DND-41 (cell line): ENCODE measurements at regions not wholly inside any gene's neighbourhood (a gene's known extent, or its start where the extent isn't known, plus 50 kb on each side); places are given as distances from the start of the nearest gene placed in this dataset.

Experiments used
- EZH2 ChIP-seq: IDR thresholded peaks from 3 replicates; pipeline ENCODE4 v1.6.1; 2012; ENCODE audit warnings: borderline replicate concordance, low read depth, mild to moderate bottlenecking, moderate library complexity, low read length, inconsistent platforms; ENCODE audit not compliant: severe bottlenecking
- TF ChIP-seq, protein P1 (sequence below): IDR thresholded peaks from 2 replicates; pipeline ENCODE4 v1.5.1; 2012; ENCODE audit warnings: borderline replicate concordance, low read length, moderate library complexity, mild to moderate bottlenecking; ENCODE audit not compliant: poor library complexity, severe bottlenecking; ENCODE audit errors: extremely low read depth

DNA sequence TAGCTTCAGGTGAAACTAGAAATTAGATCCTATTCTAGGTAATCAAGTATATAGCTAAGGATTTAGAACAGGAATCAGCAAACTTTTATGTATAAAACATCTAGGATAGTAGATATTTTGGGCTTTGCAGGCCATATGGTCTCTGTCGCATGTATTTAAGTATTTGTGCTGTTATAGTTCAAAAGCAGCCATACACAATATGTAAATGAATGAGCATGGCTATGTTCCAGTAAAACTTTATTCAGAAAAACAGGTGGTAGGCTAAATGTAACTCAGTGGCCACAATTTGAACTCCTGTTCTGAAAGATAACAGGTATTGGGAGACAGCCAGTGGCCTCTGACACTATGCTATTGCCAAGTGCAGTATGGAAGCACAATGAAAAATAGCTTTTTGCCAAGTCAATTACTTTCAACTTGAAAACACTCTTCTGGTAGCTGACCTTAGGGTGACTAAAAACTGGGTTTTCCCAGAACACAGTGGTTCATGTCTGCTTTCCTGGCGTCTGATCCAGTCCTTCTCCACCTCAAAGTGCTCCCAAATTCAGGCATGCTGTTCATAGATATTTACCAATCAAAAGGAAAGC, 304.7 kb upstream of the SYT4 start:
- TF ChIP-seq, protein P1, sequence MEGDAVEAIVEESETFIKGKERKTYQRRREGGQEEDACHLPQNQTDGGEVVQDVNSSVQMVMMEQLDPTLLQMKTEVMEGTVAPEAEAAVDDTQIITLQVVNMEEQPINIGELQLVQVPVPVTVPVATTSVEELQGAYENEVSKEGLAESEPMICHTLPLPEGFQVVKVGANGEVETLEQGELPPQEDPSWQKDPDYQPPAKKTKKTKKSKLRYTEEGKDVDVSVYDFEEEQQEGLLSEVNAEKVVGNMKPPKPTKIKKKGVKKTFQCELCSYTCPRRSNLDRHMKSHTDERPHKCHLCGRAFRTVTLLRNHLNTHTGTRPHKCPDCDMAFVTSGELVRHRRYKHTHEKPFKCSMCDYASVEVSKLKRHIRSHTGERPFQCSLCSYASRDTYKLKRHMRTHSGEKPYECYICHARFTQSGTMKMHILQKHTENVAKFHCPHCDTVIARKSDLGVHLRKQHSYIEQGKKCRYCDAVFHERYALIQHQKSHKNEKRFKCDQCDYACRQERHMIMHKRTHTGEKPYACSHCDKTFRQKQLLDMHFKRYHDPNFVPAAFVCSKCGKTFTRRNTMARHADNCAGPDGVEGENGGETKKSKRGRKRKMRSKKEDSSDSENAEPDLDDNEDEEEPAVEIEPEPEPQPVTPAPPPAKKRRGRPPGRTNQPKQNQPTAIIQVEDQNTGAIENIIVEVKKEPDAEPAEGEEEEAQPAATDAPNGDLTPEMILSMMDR = no peak
- TF ChIP-seq EZH2 = no peak
